Inferior parietal cortex (tissue), 1 donor: ENCODE measurements at regions not wholly inside any gene's neighbourhood (a gene's known extent, or its start where the extent isn't known, plus 50 kb on each side); places are given as distances from the start of the nearest gene placed in this dataset.
"Not testable (repeated sequence)": the region's sequence is repeated elsewhere in the genome, so short reads cannot be mapped to it uniquely, and the experiment has no call there.

Source experiments
- DNase-seq: peaks from one replicate; pipeline ENCODE4 v3.0.0-alpha.2; 2016; ENCODE audit errors: extremely low spot score

DNA sequence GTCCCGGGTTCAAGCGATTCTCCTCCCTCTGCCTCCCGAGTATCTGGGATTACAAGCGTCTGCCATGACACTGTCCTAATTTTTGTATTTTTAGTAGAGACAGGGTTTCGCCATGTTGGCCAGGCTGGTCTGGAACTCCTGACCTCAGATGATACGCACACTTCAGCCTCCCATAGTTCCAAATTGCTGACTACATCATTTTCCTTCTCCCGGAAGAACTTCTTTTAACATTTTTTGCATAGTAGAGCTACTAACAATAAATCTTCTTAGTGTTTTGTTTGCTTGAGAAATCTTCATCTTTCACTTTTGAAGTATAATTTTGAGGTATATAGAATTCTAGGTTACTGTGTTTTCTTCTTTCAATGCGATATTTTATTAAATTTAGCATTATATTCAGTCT is 1415.1 kb upstream of the RAG2 start:
- DNase-seq, result no peak

DNA sequence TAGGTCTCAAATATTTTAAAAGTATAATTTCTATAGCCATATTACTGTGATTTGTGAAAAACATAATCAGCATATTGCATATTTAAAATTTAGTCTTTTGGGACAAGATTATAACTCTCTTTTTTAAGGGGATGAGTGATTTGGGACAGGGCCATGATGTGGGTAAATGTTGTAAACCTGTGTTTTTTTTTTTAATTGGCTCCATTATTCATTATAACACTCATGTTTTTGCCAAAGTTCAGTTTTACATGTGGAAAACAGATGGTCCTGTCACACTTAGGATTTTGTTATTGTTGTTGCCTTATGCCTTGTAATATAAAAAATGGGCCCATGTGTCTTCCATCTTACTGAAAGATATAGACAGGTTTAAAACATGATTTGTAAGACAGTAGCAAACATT is 1413.5 kb upstream of the RAG2 start:
- DNase-seq, result no peak

DNA sequence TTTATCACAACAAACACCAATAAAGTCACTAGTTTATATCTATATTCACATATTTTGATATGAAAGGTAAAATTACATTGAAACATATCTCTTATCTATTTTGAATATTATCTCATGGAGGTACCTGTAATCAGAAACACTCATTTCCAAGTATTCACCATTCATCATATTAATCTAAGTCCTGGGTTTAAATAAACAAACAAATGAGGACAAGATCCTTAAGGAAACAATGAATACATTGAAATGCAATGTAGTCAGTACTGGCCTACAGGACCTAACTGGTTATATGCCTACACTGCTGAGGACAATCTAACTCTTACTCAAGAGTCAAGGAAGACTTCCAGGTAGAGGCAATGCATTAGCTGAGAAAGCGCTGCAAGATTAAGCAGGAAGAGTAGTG is 1411.9 kb upstream of the RAG2 start:
- DNase-seq, result no peak

DNA sequence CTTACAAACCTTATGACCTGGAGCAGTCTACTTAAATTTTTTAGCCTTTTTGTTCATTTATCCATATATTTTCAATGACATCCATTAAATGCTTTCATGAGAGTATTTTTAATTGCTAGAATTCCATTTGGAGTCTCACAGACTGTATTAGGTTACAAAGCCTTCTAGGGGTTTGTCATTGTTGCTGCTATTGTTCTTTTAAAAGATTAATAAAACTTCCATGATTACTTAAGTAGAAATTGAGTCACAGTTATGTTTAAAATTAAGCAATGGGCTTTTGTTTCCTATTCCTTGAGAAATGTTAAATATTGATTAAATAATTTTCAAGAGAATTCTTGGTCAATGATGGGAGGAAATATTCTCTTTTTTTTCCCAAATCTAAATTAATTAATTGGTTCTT is 1408.4 kb upstream of the RAG2 start:
- DNase-seq, result no peak

DNA sequence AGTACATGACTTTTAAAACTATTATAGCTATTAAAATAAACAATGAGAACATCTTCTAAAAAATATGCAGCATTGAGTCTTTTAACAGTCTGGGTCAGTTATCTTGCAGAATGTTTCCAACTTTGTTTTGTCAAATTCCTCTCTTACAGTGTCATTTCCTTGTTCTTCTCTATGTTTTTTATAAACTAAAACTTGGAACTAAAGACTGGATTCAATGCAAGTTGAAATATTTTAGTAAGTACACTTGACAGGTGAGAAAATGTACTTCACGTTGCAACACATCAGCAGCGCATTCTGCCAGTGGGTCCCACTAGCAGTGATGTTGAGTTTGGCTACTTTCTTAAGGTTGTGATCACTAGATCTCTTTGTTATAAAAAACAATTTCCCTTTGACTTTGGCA is 1407.6 kb upstream of the RAG2 start:
- DNase-seq, result no peak

- no peak for DNase-seq
Measured at GRCh38 chr11:37999171-37999570, 1401.1 kb upstream of the RAG2 start.

DNA sequence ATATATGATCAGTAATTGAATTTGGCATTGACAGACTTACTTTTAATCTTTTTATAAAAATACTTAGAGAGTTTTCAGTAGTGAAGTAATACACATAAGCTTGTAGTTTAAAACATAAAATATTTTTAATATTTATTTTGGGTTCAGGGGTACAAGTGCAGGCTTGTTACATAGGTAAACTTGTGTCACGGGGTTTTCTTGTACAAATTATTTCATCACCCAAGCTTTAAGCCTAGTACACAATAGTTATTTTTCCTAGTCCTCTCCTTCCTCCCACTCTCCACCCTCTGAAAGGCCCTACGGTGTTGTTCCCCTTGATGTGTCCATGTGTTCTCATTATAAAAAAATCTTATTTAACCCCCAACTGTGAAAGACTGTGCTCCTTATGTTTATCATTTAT is 1397.8 kb upstream of the RAG2 start:
- no peak for DNase-seq

GRCh38 chr11:37988031-37988430 is 1390.0 kb upstream of the RAG2 start:
- no peak for DNase-seq

DNA sequence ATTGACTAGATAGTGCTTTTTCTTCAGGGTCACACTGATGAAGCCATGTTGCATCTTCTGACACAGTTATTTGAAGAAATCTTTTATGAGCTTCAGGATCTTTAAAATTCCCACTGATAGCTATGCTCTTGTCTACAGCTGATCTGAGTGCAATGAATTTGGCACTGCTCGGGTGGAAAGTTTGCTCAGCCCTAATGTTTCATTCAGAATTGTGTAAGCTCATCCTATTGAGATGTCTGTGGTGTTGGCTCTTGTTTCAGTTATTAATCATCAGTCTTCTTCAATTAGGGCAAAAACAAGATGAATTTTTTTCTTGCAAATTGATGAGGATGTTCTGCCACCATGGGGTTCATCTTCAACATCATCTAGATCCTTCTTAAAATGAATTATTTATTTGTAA is 1387.0 kb upstream of the RAG2 start:
- no peak for DNase-seq

GRCh38 chr11:37978647-37979046 is 1380.6 kb upstream of the RAG2 start:
- no peak for DNase-seq

- DNase-seq, result no peak
Measured at GRCh38 chr11:37973941-37974340, 1375.9 kb upstream of the RAG2 start.

GRCh38 chr11:37972691-37973090 is 1374.7 kb upstream of the RAG2 start:
- no peak for DNase-seq

DNA sequence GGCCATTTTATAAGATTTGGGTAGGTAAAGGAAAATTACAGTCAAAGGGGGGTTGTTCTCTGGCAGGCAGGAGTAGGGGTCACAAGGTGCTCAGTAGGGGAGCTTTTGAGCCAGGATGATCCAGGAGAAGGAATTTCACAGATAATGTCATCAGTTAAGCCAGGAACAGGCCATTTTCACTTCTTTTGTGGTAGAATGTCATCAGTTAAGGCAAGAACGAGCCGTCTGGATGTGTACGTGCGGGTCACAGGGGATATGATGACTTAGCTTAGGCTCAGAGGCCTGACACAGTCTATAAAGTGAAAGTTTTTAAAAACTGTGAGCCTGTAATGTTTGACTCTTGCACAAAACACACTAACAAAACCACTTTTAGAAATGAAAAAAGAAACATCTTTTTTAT is 1371.3 kb upstream of the RAG2 start:
- DNase-seq, result not testable (repeated sequence)

GRCh38 chr11:37968148-37968547 is 1370.1 kb upstream of the RAG2 start:
- no peak for DNase-seq

- no peak for DNase-seq
Measured at GRCh38 chr11:37967635-37968034, 1369.6 kb upstream of the RAG2 start.

DNA sequence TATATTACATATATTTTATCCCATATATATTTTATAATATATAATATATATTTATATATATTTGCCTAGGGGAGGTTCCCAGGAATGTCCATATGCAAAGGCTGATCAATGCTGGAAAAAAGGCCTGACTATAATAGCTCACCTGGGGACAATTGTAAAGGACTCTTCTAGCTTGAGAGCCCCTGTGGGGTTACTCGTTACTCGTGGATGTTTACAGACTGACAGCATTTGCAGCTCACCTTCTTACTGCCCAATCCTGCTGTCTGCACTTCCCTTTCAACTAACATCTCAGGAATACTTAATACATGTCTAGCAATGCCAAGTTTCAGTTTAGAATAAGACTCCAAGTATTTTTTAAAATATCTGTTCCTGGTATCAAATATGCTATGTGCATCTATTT is 1365.4 kb upstream of the RAG2 start:
- DNase-seq, result no peak

DNA sequence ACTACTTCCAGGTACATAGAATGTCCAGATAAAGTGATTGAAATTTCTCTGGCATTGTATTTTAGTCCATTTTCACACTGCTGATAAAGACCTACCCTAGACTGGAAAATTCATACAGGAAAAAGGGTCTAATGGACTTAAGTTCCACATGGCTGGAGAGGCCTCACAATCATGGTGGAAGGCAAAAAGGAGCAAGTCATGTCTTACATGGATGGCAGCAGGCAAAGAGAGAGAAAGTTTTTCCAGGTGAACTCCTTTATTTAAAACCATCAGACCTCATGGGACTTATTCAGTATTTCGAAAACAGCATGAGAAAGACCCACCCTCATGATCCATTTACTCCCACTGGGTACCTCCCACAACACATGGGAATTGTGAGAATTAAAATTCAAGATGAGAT is 1359.7 kb upstream of the RAG2 start:
- DNase-seq, result no peak

GRCh38 chr11:37951996-37952395 is 1354.0 kb upstream of the RAG2 start:
- no peak for DNase-seq

- DNase-seq, result no peak
Measured at GRCh38 chr11:37948258-37948657, 1350.2 kb upstream of the RAG2 start.

- DNase-seq, result no peak
Measured at GRCh38 chr11:37947821-37948220, 1349.8 kb upstream of the RAG2 start.

GRCh38 chr11:37946155-37946766 is 1348.2 kb upstream of the RAG2 start:
- DNase-seq, result no peak

GRCh38 chr11:37942081-37942480 is 1344.0 kb upstream of the RAG2 start:
- no peak for DNase-seq

- no peak for DNase-seq
Measured at GRCh38 chr11:37929100-37929653, 1331.1 kb upstream of the RAG2 start.

DNA sequence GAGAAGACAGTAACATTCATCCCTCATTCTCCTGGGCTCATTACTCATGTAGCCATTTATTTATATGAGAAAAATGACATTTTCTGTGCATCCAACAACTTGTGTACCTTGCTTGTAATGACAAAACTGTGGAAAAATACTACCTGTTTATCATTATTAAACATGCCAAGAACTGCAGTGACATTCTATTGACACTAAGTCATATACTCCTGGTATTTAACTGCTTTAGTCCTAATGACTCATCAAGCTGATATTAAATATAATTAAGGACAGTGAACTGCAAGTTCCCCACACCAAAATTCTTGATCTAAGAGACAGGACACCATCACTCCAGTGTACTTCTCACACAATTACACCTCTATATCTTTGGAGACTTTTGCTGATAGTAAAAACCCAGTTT is 1328.7 kb upstream of the RAG2 start:
- DNase-seq, result no peak
